Body of pancreas (tissue), 4 donors: ENCODE measurements at regions not wholly inside any gene's neighbourhood (a gene's known extent, or its start where the extent isn't known, plus 50 kb on each side); places are given as distances from the start of the nearest gene placed in this dataset.

Experiments used
- ATAC-seq: fragments of 150-250 bp; one replicate; pipeline ENCODE4 v1.9.1; 2016
- DNase-seq, 4 donors: peaks; one replicate each; pipeline ENCODE4 v3.0.0-alpha.2; 2019
- H3K27ac ChIP-seq, 4 donors: fragments of 200-600 bp; sonication (generic); 1 replicate in 3 of 4; 2 replicates in 1 of 4; pipeline versions ENCODE4 v1.5.1 to v1.6.1; 2016 to 2019; ENCODE audit warnings: mild to moderate bottlenecking in 1 of 4, mixed read lengths in 1 of 4, moderate library complexity in 1 of 4
- H3K27me3 ChIP-seq, 2 donors: fragments of 200-600 bp; sonication (generic); one replicate each; pipeline ENCODE4 v1.6.0; 2016; ENCODE audit warnings: mild to moderate bottlenecking in 1 of 2
- H3K36me3 ChIP-seq, 2 donors: fragments of 200-600 bp; sonication (generic); replicated peaks in 1 of 2; 2 replicates each; pipeline ENCODE4 v1.5.1; 2016; ENCODE audit warnings: low read depth in 2 of 2; ENCODE audit not compliant: insufficient read depth in 1 of 2
- H3K4me1 ChIP-seq: fragments of 200-600 bp; sonication (generic); one replicate; pipeline ENCODE4 v1.6.0; 2016
- H3K4me3 ChIP-seq, 2 donors: fragments of 200-600 bp; sonication (generic); 1 replicate in 1 of 2; 2 replicates in 1 of 2; pipeline ENCODE4 v1.5.1; 2016 to 2019
- H3K9me3 ChIP-seq, 3 donors: fragments of 200-600 bp; sonication (generic); 1 replicate in 2 of 3; 2 replicates in 1 of 3; pipeline ENCODE4 v1.5.1; 2016
- CTCF ChIP-seq, 7 experiments: fragments of 450-650 bp in 4 of 7; fragments of 200-600 bp in 3 of 7; sonication (generic) in 3 of 7; IDR thresholded peaks; one replicate each; pipeline ENCODE4 v1.5.1; 2016 to 2019; ENCODE audit warnings: antibody characterized with exemption in 7 of 7
- POLR2A ChIP-seq, 3 donors: fragments of 450-650 bp; IDR thresholded peaks; one replicate each; pipeline ENCODE4 v1.6.1; 2016; ENCODE audit warnings: antibody characterized with exemption in 3 of 3, mild to moderate bottlenecking in 2 of 3
- WGBS, 2 donors: methylation state at CpG; one replicate each; pipeline ENCODE4 v1.1.5; 2017; 5-methylcytosine and 5-hydroxymethylcytosine counted together
- intact Hi-C: fragments of 100-400 bp; cut with DNase I; formaldehyde crosslinking; loops from one replicate; pipeline ENCODE4 v1.15.1; 2023

GRCh38 chr1:191857600-191857999, 300.7 kb upstream of the RGS18 start:
- 85 to 87% methylated on average over 1 of the region's 1 CpG for WGBS, 2 donors
- Histone ChIP-seq H3K4me3 (no peak overlapping the region), H3K9me3 (no peaks in the 10 kb centered on the region), H3K4me1 (no peaks in the 10 kb centered on the region), H3K27me3 (no peaks in the 10 kb centered on the region), H3K27ac (no peak overlapping the region), H3K36me3 (no peaks in the 10 kb centered on the region)
- TF ChIP-seq POLR2A (IDR thresholded peaks at IDR 0.05) (no peak), CTCF (IDR thresholded peaks at IDR 0.05) (no peak)
- ATAC-seq, result no peak
- intact Hi-C loops, result no loop called here
- no peak for DNase-seq

GRCh38 chr1:191865479-191865878, 292.8 kb upstream of the RGS18 start:
- no peak overlapping the region for H3K27ac ChIP-seq
- no peaks in the 10 kb centered on the region for H3K9me3 ChIP-seq
- no peak for TF ChIP-seq CTCF (IDR thresholded peaks at IDR 0.05)
- no peak for TF ChIP-seq POLR2A (IDR thresholded peaks at IDR 0.05)
- no peaks in the 10 kb centered on the region for H3K4me1 ChIP-seq
- 53 to 68% methylated on average over 6 of the region's 6 CpGs for WGBS, 2 donors
- H3K36me3 ChIP-seq, result no peaks in the 10 kb centered on the region
- H3K27me3 ChIP-seq, result no peaks in the 10 kb centered on the region
- no peak overlapping the region for H3K4me3 ChIP-seq
- intact Hi-C loops, result no loop called here
- no peak for ATAC-seq
- DNase-seq, result no peak

GRCh38 chr1:191866155-191866554, 292.1 kb upstream of the RGS18 start:
- DNase-seq, result no peak
- intact Hi-C loops, result no loop called here
- no peak for TF ChIP-seq CTCF (IDR thresholded peaks at IDR 0.05)
- no peak for TF ChIP-seq POLR2A (IDR thresholded peaks at IDR 0.05)
- Histone ChIP-seq H3K36me3 (no peaks in the 10 kb centered on the region), H3K4me1 (no peaks in the 10 kb centered on the region), H3K4me3 (no peak overlapping the region), H3K27ac (no peak overlapping the region), H3K9me3 (no peaks in the 10 kb centered on the region), H3K27me3 (no peaks in the 10 kb centered on the region)
- ATAC-seq, result no peak
- WGBS, 2 donors, result 43 to 46% methylated on average over 2 of the region's 2 CpGs

GRCh38 chr1:191869790-191870312, 288.4 kb upstream of the RGS18 start:
- no peaks in the 10 kb centered on the region for H3K9me3 ChIP-seq
- H3K27me3 ChIP-seq, result no peaks in the 10 kb centered on the region
- TF ChIP-seq POLR2A (IDR thresholded peaks at IDR 0.05) (no peak), CTCF (IDR thresholded peaks at IDR 0.05) (no peak)
- no peak overlapping the region for H3K4me3 ChIP-seq
- WGBS, 2 donors, result 61 to 74% methylated on average over 3 of the region's 3 CpGs
- no peaks in the 10 kb centered on the region for H3K36me3 ChIP-seq
- no peak overlapping the region for H3K27ac ChIP-seq
- no peaks in the 10 kb centered on the region for H3K4me1 ChIP-seq
- intact Hi-C loops, result no loop called here
- DNase-seq (no peak), ATAC-seq (no peak)

GRCh38 chr1:191870490-191870889, 287.8 kb upstream of the RGS18 start:
- no peak overlapping the region for H3K27ac ChIP-seq
- no peak for TF ChIP-seq CTCF (IDR thresholded peaks at IDR 0.05)
- TF ChIP-seq POLR2A (IDR thresholded peaks at IDR 0.05), result no peak
- ATAC-seq (no peak), DNase-seq (no peak)
- 84 to 86% methylated on average over 3 of the region's 3 CpGs for WGBS, 2 donors
- H3K27me3 ChIP-seq, result no peaks in the 10 kb centered on the region
- H3K9me3 ChIP-seq, result no peaks in the 10 kb centered on the region
- H3K4me1 ChIP-seq, result no peaks in the 10 kb centered on the region
- intact Hi-C loops, result no loop called here
- H3K4me3 ChIP-seq, result no peak overlapping the region
- H3K36me3 ChIP-seq, result no peaks in the 10 kb centered on the region
